ENCODE measurements at regions not wholly inside any gene's neighbourhood (a gene's known extent, or its start where the extent isn't known, plus 50 kb on each side); places are given as distances from the start of the nearest gene placed in this dataset.

DNA sequence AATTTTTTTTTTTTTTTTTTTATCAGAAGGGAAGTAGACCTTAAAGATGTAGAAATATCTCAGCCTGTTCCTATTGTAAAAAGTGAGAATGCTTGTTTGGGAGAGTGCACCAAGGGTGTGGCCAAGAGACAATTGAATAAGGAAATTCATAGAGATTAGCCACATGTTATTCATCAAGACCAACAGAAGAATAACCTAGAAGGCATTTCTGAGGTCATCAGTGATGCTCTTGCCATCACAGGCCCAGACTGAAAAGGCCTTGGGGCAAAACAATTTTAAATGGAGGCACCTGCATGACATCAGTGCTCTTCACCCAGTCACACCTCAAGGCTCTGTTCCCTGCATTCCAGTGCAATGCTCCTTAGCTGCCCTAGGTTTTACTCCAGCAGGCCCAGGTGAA is 2043.3 kb upstream of the PIK3C3 start:
- TF ChIP-seq, protein P1, sequence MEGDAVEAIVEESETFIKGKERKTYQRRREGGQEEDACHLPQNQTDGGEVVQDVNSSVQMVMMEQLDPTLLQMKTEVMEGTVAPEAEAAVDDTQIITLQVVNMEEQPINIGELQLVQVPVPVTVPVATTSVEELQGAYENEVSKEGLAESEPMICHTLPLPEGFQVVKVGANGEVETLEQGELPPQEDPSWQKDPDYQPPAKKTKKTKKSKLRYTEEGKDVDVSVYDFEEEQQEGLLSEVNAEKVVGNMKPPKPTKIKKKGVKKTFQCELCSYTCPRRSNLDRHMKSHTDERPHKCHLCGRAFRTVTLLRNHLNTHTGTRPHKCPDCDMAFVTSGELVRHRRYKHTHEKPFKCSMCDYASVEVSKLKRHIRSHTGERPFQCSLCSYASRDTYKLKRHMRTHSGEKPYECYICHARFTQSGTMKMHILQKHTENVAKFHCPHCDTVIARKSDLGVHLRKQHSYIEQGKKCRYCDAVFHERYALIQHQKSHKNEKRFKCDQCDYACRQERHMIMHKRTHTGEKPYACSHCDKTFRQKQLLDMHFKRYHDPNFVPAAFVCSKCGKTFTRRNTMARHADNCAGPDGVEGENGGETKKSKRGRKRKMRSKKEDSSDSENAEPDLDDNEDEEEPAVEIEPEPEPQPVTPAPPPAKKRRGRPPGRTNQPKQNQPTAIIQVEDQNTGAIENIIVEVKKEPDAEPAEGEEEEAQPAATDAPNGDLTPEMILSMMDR (IDR thresholded peaks at IDR 0.05): no peak
- no peak for TF ChIP-seq POLR2AphosphoS5 (IDR thresholded peaks at IDR 0.05)

All from sigmoid colon (tissue), 4 donors.